ENCODE measurements at regions not wholly inside any gene's neighbourhood (a gene's known extent, or its start where the extent isn't known, plus 50 kb on each side); places are given as distances from the start of the nearest gene placed in this dataset.

GRCh38 chrX:102067966-102068723 is 57.3 kb upstream of the TCEAL2 start:
- DNase-seq, result peak; percentile 0

GRCh38 chrX:102063445-102064074 is 61.9 kb upstream of the TCEAL2 start:
- DNase-seq, result no peak

- DNase-seq, result no peak
These were observed 81.0 kb upstream of the TCEAL2 start for GRCh38 chrX:102044496-102044895.

GRCh38 chrX:102043380-102043779 is 82.1 kb upstream of the TCEAL2 start:
- DNase-seq, result no peak

- DNase-seq, result no peak
These were observed 82.8 kb upstream of the TCEAL2 start for GRCh38 chrX:102042372-102043325.

- DNase-seq, result no peak
These were observed 96.5 kb upstream of the TCEAL2 start for GRCh38 chrX:102029026-102029425.

- no peak for DNase-seq
These were observed 86.4 kb upstream of the ZMAT1 start for GRCh38 chrX:102018208-102018607.

GRCh38 chrX:102008901-102009300 is 77.1 kb upstream of the ZMAT1 start:
- DNase-seq, result no peak

GRCh38 chrX:101999644-102000539 is 68.1 kb upstream of the ZMAT1 start:
- no peak for DNase-seq

GRCh38 chrX:101993335-101993734 is 61.5 kb upstream of the ZMAT1 start:
- DNase-seq, result no peak

- no peak for DNase-seq
These were observed 54.8 kb upstream of the ZMAT1 start for GRCh38 chrX:101986586-101986985.

All from hindlimb muscle (tissue), 1 donor.